GM23248 (cell line): ENCODE measurements at regions not wholly inside any gene's neighbourhood (a gene's known extent, or its start where the extent isn't known, plus 50 kb on each side); places are given as distances from the start of the nearest gene placed in this dataset.

Experiments used
- EZH2 ChIP-seq: fragments of 200-600 bp; sonication (generic); IDR thresholded peaks from 2 replicates; pipeline ENCODE4 v1.6.1; 2018; ENCODE audit warnings: antibody characterized with exemption, mild to moderate bottlenecking; ENCODE audit not compliant: insufficient read depth, poor library complexity, severe bottlenecking
- EZH2phosphoT487 ChIP-seq: fragments of 200-600 bp; sonication (generic); IDR thresholded peaks from 2 replicates; pipeline ENCODE4 v1.6.1; 2018; ENCODE audit warnings: antibody characterized with exemption, moderate library complexity, mild to moderate bottlenecking, low read depth; ENCODE audit not compliant: insufficient read depth

- TF ChIP-seq EZH2phosphoT487 (no peak), EZH2 (no peak)
Observed at GRCh38 chr12:25372969-25373817, 122.5 kb upstream of the KRAS start.
